Vagina (tissue), 2 donors: ENCODE measurements at regions not wholly inside any gene's neighbourhood (a gene's known extent, or its start where the extent isn't known, plus 50 kb on each side); places are given as distances from the start of the nearest gene placed in this dataset.

Source experiments
- POLR2A ChIP-seq, 2 donors: fragments of 450-650 bp; IDR thresholded peaks; one replicate each; pipeline ENCODE4 v1.6.1; 2017; ENCODE audit warnings: antibody characterized with exemption in 2 of 2, mild to moderate bottlenecking in 2 of 2, moderate library complexity in 2 of 2
- TF ChIP-seq, protein P1 (sequence below), 3 experiments: fragments of 450-650 bp in 2 of 3; fragments of 200-600 bp in 1 of 3; sonication (generic) in 1 of 3; IDR thresholded peaks; one replicate each; pipeline ENCODE4 v1.5.1; 2017 to 2019; ENCODE audit warnings: antibody characterized with exemption in 3 of 3, mild to moderate bottlenecking in 2 of 3, moderate library complexity in 2 of 3

DNA sequence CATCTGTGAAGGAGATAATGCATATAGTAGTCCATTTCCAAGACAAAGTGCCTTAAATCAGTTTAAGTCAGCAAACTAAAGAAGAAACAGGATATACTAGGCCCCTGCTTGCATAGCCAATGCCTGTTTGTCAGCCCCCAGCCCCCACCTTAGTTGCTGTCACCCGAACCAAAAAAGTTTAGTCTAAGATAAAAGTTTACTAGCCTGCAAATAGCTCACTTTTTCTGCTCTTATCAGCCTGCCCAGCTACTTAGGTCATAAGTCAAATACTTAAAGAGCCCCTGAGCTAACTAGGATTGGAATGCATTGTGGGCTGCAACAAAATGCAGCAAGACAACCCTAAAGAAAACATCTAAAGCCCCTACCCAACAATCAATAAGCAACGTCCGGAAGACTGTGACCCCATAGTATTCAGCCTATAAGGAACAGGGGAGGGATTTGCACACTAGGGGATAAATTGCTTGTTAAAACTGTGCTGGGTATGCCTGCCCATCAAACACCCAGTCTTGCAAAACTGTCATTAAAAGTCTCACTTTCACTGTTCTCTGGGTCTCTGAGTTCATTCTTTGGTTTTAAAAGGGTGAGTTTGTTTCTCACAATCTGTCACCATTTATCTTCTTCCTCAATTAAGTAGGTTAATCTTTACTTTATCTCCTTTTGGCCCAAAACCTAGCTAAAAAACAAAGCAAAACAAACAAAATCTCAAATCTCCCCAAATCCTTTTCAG, 92.4 kb upstream of the CEP78 start:
- no peak for TF ChIP-seq POLR2A (IDR thresholded peaks at IDR 0.05)
- TF ChIP-seq, protein P1, sequence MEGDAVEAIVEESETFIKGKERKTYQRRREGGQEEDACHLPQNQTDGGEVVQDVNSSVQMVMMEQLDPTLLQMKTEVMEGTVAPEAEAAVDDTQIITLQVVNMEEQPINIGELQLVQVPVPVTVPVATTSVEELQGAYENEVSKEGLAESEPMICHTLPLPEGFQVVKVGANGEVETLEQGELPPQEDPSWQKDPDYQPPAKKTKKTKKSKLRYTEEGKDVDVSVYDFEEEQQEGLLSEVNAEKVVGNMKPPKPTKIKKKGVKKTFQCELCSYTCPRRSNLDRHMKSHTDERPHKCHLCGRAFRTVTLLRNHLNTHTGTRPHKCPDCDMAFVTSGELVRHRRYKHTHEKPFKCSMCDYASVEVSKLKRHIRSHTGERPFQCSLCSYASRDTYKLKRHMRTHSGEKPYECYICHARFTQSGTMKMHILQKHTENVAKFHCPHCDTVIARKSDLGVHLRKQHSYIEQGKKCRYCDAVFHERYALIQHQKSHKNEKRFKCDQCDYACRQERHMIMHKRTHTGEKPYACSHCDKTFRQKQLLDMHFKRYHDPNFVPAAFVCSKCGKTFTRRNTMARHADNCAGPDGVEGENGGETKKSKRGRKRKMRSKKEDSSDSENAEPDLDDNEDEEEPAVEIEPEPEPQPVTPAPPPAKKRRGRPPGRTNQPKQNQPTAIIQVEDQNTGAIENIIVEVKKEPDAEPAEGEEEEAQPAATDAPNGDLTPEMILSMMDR (IDR thresholded peaks at IDR 0.05), result no peak
